GM18507 (cell line): ENCODE measurements at regions not wholly inside any gene's neighbourhood (a gene's known extent, or its start where the extent isn't known, plus 50 kb on each side); places are given as distances from the start of the nearest gene placed in this dataset.

Source experiments
- DNase-seq: peaks from one replicate; pipeline ENCODE4 v3.0.0; 2011; ENCODE audit warnings: low read depth; ENCODE audit not compliant: insufficient read length; ENCODE audit errors: extremely low spot score
- FAIRE-seq: peaks from 2 replicates; lab custom pipeline; 2011; peaks lifted over from hg19 to GRCh38; lab: Jason Lieb, UNC

DNA sequence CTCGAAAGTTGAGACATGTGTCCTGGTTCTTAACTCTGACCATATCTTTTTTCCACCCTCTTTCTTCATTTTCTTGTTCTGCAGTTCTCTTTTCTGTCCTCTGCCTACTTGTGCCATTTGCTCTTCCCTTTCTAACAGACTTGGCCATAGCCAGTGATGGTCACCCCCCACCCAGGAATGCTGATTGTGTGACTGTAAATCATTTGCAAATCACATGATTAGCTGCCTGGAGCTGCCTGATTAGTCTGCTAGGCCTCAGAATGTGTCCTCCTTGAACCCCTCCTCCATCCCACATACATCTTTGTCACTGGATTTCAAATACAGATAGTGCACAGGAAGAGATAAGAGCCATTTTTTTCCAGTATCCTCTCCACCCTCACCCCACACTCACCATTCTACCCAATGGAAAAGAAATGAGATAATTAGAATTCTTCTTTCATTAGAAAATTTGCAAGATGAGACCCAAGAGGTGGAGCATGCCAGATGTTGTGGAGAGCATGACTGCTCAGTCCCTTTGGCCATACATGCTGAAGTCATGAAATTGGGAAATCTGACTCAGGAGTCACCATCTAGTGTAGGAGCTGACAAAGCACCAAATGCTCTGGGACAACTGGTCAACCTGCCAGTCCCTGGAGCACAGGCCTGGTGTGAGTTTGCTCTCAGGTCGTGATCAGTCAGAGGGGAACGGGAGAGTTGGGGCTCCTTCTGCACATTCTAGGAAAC lies 538.2 kb downstream of the CCDC171 start:
- no peak for FAIRE-seq
- no peak for DNase-seq

DNA sequence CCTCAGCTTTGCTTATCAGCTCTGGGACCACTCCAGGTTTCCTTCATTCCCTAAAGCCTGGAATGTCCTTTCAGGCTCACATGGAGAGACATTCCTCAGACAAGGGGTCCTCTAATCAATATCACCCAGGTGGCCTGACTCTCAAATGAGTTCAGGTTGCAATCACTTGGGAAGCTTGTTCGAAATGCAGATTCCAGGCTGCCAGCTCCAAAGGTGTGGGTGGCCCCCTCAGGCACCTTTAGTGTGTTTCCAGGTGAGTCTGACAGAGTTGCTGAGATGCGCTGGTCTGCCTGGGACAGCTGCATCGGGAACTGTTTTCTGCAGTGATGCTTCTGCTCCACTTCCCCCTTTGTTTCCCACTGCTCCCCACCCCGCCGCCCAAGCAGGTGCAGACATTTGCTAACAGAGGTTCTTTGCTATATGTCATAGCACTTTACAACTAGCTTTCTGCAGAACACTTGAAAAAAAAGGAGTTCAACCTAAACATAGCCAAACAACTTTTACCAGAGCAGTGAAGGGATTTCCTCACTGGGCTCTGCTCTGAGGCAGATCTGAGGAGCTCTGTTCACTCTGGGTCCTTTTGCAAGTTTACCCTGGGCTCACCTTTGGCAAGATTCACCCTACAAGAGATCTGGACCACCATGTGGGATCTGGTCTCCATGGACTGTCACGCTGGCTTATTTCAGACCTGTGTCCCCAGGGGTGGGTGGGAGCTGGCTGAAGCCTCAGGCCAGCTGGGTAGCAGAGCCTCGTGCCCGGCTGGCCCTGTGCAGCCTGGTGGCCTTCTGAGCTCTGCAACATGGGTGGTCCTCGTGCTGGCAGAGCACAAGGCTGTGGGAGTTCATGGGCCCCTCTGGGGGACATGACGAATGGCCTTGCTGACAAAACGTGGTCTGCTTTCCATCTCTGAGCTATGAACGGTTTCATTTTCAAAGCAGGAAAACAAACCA lies 539.6 kb downstream of the CCDC171 start:
- DNase-seq, result no peak
- no peak for FAIRE-seq

DNA sequence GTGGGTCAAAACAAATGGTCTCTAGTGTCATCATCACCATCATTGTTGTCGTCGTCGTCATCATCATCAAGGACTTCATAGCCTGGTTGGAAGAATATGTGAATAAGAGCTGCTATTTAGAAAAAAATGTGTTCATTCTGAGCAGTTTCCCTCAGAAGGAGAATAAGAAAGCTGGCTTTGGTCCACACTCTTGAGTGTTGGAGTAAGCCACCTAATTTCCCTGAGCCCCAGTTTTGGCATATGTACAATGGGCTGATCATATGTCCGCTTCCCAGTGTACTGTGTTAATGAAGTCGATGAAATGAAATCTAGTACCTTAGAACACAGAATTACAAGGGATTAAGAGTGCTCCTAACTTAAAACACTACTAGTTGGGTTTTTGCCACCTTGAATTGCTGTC lies 545.5 kb downstream of the CCDC171 start:
- FAIRE-seq, result no peak
- DNase-seq, result no peak

DNA sequence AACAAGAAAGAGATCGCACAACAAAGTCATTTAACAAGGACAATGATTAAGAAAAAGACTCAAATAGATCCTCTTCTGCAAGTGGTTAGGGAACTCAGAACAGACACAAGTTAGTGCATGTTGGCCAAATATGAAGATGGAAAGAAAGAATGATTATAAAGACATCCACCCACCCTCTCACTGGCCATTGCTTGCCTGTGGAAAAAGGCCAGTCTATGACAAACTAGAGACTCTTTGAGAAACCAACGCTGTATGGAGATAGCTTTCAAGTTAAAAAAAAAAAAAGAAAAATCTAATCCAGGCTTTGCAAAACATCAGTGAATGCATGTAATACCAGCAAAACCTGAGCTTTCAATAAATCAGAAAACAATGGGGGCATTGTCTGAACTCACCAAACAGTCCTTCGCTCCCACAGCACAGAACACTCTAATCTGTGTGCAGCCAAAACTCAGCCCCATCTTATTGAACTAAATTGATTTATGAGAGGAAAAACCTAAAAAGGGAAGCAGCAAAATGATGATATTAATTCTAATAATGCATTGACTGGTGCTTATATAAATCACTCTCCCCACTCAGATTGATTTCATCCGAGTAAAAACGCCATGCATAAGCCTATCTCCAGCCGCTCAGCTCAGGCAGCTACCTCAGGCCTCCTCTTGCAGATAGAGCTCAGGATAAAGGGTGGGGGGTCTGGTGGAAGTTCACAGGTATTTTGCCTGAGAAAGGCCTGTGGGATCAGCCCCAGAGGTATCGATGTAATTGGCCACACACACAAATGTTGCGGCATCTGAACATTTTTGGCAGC lies 547.1 kb downstream of the CCDC171 start:
- FAIRE-seq (no peak), DNase-seq (no peak)

DNA sequence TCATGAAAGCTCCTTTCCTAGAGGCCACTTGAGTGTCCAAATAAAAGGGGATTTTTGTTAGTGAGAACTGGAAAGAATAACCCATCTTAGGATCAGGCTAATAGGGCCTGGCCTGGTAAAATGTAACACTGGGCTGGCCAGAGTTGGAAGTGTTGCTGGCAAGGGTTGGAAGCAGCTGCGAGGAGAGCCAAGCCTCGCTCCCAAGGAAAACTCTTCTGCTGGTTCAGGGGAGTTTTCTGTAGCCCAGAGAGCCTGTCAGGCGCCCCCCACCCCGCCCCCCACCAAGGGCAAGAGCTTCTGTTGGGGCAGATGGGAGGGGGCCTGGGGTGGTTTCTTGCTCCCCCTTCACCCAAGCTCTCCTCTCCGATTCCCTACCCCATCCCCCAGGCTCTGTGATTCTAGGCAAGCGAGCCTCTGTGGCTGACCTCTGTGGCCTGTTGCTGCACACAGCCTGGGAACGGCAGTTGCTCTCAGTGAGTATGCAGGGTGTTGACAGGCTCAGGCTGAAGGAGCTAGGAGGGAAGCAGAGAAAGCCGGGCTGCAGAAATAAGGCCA lies 547.8 kb downstream of the CCDC171 start:
- no peak for DNase-seq
- no peak for FAIRE-seq

DNA sequence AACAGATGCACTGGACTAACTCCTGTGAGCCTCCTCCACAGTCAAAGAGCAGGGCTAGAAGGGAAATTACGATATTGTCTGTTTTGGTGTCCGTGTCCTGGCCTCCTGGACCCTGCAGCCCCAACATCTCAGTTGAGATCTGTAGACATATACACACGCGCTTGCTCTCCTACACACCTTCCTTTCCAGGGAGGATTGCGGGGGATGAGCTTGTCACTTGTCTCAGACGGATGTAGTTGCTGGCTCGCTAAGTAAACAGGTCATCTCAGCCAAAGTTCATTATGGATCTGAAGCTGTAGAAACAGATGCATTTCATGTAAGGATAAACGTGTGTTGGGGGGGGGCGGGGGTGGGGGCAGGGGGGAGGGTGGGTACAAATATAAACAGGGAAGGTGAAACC lies 549.3 kb downstream of the CCDC171 start:
- FAIRE-seq, result no peak
- no peak for DNase-seq

DNA sequence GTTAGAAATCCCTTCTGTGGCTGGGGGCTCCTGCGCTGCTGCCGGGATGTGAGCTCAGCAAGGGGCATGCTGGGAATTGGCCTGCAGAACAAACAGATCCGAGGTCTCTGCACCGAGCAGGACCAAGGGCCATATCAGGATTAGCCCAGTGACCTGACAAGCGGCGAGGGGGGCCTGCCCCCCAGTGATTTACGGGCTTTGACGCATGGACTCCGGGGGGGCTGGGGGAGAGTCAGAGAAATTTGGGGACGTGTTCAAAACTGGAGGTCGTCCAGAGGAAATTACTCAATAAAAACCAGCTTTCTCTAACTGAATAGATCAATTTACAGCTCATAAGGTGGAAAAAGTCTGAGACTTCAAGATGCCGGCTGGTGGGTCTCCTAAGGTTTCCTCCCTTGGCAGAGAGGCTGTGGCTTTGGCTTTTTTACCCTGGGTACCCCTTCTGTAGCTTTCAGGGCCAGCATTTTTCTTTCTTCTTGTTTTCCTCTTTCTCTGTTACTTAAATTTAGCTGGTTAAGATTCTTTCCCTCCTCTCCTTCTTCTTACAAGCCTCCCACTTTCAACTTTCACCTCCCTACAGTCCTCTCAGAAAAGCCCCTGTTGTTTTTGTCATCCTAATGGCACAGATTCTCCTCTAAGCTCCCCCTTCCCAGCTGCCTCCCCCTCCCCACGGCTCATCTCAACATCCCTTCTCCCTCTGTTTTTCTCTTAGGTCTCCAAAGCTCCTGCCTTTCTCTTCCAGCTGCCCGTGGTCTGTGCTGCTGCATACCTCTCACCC lies 551.0 kb downstream of the CCDC171 start:
- no peak for DNase-seq
- FAIRE-seq, result no peak

DNA sequence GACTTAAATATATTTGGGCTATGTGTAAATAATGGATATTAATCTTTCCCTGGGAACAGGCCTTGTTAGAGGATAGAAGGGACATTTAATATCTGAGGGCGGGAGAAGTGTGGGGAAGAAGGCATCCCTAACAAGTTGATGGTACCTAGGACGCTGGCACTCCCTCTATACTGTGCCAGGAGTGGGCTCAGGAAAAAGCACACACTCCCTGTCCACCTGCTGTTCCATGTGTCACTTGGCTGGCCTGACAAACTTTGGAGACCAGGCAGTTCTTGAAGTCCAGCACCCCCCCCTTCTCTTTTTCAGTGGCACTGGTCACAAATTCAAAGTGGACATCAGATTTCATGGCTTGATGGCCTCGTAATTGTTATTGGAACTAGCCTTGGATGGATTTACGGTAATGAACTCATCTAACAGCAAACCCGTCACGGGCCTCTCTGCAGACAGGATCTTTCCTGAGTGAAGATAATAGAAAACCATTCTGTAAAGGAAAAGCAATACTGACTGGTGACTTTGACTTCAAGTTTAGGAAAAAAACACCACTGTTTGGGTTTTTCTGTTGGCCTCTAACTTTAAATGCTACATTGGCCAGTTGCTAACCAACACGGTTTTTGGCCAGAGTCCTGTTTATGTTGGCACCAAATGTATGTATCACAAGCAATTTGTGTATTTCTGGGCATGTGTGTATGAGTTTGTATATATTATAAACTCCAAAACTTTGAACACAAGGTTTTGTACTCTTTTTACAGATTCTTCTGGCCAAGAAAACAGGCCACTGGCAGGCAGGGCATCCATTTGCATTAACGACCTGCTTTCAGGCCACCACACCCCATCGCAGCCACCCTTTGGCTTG lies 552.6 kb downstream of the CCDC171 start:
- no peak for FAIRE-seq
- DNase-seq, result no peak

DNA sequence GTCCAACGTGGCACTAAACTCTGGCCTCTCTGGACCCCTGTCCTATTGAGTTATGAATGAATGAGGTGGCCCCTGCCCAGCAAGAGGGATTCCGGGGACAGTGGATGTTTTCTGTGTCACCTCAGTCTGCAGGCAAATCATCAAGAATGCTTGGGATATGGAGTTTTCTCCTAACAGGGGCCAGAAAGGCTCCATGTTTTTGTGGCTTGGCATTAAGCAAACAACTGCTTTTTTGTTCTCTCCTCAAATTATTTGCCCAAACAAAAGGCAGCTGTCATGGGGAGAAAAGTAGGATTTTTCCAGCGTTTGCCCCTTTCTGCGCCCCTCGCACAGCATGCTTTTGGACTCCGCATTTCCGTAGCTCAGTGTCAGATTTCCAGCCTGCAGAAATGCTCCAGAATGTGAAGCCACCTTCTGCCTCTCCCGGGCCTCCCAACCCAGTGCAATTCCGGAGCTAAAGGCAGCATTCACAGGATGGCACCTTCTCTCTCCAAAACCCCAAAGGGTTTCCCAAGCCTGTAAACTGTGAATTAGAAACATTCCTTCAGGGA lies 553.3 kb downstream of the CCDC171 start:
- DNase-seq, result no peak
- FAIRE-seq, result no peak

DNA sequence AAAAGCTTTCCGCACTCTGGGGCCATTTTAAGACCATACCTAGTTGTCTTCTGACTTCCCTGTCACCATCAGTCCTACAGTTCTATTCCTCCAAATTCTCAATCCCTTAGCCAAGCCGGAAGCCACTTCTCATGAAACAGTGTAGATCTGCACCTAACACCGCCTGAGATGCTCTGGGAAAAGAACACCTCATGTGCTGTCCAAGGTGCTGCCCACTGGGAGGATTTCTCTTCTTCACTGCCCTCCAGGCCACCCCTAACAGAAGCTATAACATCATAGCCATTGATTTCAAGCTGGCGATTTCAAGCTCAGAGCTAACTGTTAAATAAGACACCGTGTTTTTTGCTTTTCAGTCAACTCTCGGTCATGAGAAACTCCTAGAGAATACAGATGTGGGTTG lies 559.3 kb downstream of the CCDC171 start:
- no peak for FAIRE-seq

DNA sequence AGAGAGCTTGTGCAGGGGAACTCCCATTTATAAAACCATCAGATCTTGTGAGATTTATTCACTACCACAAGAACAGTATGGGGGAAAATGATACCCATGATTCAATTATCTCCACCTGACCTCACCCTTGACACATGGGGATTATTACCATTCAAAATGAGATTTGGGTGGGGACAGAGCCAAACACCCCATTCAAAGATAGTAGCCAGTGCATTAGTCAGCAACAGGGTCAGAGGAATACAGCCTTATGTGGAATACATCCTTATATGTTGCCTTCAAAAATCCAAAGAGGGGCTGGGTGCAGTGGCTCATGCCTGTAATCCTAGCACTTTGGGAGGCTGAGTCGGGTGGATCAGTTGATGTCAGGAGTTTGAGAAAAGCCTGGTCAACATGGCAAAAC lies 563.2 kb downstream of the CCDC171 start:
- DNase-seq, result no peak
- no peak for FAIRE-seq

More for the DNA sequence above, 559.3 kb downstream of the CCDC171 start:
- no peak for DNase-seq

DNA sequence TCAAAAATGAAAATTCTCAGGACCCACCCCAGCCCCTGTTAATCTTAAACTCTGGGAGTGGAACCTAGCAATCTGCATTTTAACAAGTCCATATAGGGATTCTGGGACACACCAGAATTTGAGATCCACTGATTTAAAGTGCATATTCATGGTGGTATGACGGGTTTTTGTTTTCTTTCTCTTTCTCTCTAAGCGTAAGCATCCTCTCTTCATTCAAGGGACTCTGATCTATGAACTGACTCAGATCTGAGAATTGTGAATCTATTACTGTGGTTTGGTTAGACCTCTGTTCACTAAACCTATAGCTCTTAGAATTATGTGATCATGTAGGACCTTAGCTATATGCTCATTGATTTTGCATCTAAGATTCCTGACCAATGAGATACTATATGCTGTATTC lies 565.2 kb downstream of the CCDC171 start:
- DNase-seq (no peak), FAIRE-seq (no peak)

DNA sequence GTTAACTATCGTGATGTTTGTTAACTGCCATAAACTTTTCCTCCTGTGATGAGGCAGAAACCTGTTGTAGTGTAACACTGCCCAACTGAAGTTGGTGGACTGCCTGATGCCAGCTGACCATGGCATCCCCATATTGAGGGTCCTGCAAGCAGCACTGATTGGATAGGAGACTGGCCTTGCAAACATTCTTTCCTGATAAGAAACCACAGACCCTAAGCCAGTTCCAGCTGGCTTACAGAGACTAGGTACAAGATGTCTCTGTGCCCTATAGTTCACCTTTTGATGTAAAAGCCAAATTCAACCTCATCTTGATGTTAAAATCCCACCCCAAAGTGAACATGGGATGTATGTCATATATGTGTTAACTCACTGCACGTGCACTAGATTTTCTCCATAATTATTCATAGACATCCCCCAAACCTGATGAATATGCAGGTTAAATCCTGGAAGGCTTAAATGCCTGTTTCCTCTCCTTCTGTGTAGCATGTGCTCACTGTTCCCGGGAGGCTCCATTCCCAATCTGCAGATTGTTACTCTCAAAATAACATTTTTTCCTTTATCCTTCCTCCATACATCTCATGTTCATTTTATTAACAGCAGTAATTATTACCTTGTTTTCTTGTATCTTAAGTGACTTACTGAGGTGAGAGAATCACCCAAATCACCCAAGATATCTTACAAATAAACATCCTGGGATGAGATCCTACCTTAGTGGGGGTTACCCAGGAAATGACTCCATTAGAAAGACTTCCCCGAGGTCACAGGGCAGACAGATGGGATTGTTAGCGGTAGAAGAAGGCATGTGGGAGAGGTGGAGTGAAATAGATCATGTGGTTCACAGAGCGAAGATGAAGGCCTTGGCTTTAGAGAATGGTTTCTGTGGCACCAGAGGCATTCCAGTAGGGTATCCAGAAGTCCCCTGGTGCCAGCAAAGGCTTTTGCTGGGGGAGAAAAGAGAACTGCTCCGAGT lies 566.7 kb downstream of the CCDC171 start:
- DNase-seq (no peak), FAIRE-seq (no peak)

DNA sequence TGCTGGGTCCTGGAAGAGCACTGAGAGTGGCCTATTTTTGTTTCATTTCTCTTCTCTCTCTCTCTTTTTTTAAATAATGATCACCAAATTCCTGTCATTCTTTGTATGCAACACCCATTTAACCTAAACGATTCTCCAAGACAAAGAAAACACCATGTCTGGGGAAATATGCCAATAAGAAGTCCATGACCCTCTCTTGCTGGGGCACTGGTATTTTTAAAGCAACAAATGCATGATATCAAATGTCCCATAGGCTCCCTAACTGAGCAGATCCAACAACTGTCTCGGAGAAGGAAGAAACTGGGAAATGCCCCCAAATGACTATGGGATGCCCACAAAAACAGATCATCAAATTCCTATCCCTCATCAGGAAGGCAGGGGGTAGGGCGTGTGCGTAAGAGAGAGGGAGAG lies 567.4 kb downstream of the CCDC171 start:
- DNase-seq, result no peak
- no peak for FAIRE-seq

DNA sequence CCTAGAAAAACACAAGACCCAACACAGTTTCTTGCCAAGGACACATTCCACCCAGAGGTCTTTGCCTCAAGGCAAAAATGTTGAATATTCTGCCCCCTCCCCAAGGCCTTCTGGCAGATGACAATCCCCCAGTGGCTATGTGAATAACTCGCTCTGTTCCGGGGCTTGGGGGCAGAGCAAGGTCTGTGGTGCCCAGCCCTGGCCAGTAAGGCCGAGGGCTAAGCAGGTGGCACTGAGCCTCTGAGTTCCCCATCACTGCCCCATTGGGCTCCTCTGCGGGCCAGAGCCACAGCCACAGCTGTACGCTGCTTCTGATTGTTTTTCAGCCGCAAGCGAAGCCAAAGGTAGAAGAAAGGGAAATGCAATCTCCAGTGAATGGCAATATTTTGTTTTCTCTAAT lies 567.9 kb downstream of the CCDC171 start:
- FAIRE-seq, result no peak
- no peak for DNase-seq

DNA sequence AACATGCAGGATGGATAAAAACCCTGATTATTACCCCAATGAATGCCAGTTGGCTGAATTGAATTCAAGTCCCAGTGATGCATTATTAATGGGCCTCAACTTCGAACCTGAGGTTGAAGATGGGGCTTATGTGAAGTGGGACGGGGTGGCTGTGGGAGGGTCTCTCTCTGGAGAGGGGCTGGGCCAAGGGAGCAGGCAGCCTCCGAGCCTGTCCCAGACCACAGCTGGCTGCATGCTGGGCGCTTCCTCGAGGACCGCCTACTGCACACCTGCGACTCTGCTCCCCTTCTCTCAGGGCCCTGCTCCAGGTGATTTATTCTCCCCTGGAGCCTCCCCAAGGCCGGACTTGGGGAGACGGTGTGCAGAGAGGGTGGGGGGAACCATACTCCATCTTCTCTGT lies 568.3 kb downstream of the CCDC171 start:
- FAIRE-seq (no peak), DNase-seq (no peak)
